ENCODE measurements at regions not wholly inside any gene's neighbourhood (a gene's known extent, or its start where the extent isn't known, plus 50 kb on each side); places are given as distances from the start of the nearest gene placed in this dataset.

GRCh38 chr3:43817825-43818224 is 127.1 kb downstream of the ABHD5 start (continued):
- TF ChIP-seq, protein P1, sequence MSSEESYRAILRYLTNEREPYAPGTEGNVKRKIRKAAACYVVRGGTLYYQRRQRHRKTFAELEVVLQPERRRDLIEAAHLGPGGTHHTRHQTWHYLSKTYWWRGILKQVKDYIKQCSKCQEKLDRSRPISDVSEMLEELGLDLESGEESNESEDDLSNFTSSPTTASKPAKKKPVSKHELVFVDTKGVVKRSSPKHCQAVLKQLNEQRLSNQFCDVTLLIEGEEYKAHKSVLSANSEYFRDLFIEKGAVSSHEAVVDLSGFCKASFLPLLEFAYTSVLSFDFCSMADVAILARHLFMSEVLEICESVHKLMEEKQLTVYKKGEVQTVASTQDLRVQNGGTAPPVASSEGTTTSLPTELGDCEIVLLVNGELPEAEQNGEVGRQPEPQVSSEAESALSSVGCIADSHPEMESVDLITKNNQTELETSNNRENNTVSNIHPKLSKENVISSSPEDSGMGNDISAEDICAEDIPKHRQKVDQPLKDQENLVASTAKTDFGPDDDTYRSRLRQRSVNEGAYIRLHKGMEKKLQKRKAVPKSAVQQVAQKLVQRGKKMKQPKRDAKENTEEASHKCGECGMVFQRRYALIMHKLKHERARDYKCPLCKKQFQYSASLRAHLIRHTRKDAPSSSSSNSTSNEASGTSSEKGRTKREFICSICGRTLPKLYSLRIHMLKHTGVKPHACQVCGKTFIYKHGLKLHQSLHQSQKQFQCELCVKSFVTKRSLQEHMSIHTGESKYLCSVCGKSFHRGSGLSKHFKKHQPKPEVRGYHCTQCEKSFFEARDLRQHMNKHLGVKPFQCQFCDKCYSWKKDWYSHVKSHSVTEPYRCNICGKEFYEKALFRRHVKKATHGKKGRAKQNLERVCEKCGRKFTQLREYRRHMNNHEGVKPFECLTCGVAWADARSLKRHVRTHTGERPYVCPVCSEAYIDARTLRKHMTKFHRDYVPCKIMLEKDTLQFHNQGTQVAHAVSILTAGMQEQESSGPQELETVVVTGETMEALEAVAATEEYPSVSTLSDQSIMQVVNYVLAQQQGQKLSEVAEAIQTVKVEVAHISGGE (CRISPR knock-in tag; IDR thresholded peaks at IDR 0.05), result no peak
- no peak for TF ChIP-seq BCL11A (IDR thresholded peaks at IDR 0.05; ENCODE audit: low read depth, low read length)
- no peak for TF ChIP-seq SMC3 (IDR thresholded peaks at IDR 0.05; ENCODE audit: borderline replicate concordance, low read length)
- TF ChIP-seq REST (IDR thresholded peaks at IDR 0.05; ENCODE audit: low read depth, low read length), result no peak
- TF ChIP-seq, protein P2, sequence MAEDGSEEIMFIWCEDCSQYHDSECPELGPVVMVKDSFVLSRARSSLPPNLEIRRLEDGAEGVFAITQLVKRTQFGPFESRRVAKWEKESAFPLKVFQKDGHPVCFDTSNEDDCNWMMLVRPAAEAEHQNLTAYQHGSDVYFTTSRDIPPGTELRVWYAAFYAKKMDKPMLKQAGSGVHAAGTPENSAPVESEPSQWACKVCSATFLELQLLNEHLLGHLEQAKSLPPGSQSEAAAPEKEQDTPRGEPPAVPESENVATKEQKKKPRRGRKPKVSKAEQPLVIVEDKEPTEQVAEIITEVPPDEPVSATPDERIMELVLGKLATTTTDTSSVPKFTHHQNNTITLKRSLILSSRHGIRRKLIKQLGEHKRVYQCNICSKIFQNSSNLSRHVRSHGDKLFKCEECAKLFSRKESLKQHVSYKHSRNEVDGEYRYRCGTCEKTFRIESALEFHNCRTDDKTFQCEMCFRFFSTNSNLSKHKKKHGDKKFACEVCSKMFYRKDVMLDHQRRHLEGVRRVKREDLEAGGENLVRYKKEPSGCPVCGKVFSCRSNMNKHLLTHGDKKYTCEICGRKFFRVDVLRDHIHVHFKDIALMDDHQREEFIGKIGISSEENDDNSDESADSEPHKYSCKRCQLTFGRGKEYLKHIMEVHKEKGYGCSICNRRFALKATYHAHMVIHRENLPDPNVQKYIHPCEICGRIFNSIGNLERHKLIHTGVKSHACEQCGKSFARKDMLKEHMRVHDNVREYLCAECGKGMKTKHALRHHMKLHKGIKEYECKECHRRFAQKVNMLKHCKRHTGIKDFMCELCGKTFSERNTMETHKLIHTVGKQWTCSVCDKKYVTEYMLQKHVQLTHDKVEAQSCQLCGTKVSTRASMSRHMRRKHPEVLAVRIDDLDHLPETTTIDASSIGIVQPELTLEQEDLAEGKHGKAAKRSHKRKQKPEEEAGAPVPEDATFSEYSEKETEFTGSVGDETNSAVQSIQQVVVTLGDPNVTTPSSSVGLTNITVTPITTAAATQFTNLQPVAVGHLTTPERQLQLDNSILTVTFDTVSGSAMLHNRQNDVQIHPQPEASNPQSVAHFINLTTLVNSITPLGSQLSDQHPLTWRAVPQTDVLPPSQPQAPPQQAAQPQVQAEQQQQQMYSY (CRISPR knock-in tag; IDR thresholded peaks at IDR 0.05), result no peak
- no peak for TF ChIP-seq POU2F2 (IDR thresholded peaks at IDR 0.05; ENCODE audit: borderline replicate concordance, low read depth, low read length)
- TF ChIP-seq HCFC1 (IDR thresholded peaks at IDR 0.05; ENCODE audit: low read length), result no peak
- no peak for TF ChIP-seq NFXL1 (IDR thresholded peaks at IDR 0.05; ENCODE audit: borderline replicate concordance)
